KMS-11 (cell line): ENCODE measurements at regions not wholly inside any gene's neighbourhood (a gene's known extent, or its start where the extent isn't known, plus 50 kb on each side); places are given as distances from the start of the nearest gene placed in this dataset.

Experiments used
- H2AFZ ChIP-seq: fragments of 200-600 bp; sonication (generic); 2 replicates; pipeline ENCODE4 v1.6.1; 2016; ENCODE audit warnings: antibody characterized with exemption, mixed run types, low read depth
- H3K27ac ChIP-seq: fragments of 200-600 bp; sonication (generic); 2 replicates; pipeline ENCODE4 v1.6.1; 2016; ENCODE audit warnings: mild to moderate bottlenecking, mixed run types
- H3K27me3 ChIP-seq: fragments of 200-600 bp; sonication (generic); 2 replicates; pipeline ENCODE4 v1.6.1; 2017; ENCODE audit warnings: mild to moderate bottlenecking, low read depth, mixed run types, moderate library complexity; ENCODE audit not compliant: insufficient read depth
- H3K36me3 ChIP-seq: fragments of 200-600 bp; sonication (generic); 2 replicates; pipeline ENCODE4 v1.6.1; 2017; ENCODE audit warnings: mild to moderate bottlenecking, mixed run types; ENCODE audit not compliant: insufficient read depth
- H3K4me1 ChIP-seq: fragments of 200-600 bp; sonication (generic); 2 replicates; pipeline ENCODE4 v1.6.1; 2016; ENCODE audit warnings: mild to moderate bottlenecking, low read depth, mixed run types; ENCODE audit not compliant: poor library complexity, severe bottlenecking
- H3K4me2 ChIP-seq: fragments of 200-600 bp; sonication (generic); 2 replicates; pipeline ENCODE4 v1.7.0; 2016; ENCODE audit warnings: mild to moderate bottlenecking, mixed run types
- H3K4me3 ChIP-seq: fragments of 200-600 bp; sonication (generic); IDR thresholded peaks from 2 replicates; pipeline ENCODE4 v1.6.1; 2017; ENCODE audit warnings: low read depth, low read length, mixed read lengths; ENCODE audit not compliant: insufficient read depth
- H3K79me2 ChIP-seq: fragments of 200-600 bp; sonication (generic); 2 replicates; pipeline ENCODE4 v1.6.1; 2016; ENCODE audit warnings: low read depth, mixed run types; ENCODE audit not compliant: insufficient read depth
- H3K9ac ChIP-seq: fragments of 200-600 bp; sonication (generic); 2 replicates; pipeline ENCODE4 v1.6.1; 2016; ENCODE audit warnings: mild to moderate bottlenecking, mixed run types
- H4K20me1 ChIP-seq: fragments of 200-600 bp; sonication (generic); 2 replicates; pipeline ENCODE4 v1.6.1; 2016; ENCODE audit warnings: mild to moderate bottlenecking, mixed run types; ENCODE audit not compliant: insufficient read depth
- TF ChIP-seq, protein P1 (sequence below): fragments of 200-600 bp; sonication (generic); conservative IDR thresholded peaks from 2 replicates; pipeline ENCODE4 v1.6.1; 2017; ENCODE audit warnings: low read depth, mild to moderate bottlenecking, antibody characterized with exemption, low read length, moderate library complexity, mixed read lengths

DNA sequence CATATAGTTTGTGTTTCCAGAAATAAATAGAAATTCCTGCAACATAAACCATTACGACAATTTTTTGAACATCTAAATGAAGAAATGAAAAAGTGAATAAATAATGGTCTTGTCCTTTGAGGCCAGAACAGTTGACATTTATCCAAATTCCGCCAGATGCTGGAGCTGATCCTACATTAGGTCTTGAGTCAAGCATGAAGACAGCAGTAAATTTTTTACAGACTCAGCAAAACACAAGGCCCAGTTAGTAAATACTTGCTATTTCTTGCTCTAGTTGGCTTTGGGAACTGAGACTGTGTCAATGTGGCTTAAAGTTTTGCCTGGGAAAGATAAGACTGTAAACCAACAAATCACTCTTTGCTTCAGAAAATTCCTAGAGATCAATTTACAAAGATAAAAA is 540.1 kb upstream of the RGS18 start:
- H2AFZ ChIP-seq: no peak overlapping the region
- H3K4me2 ChIP-seq: no peak overlapping the region
- TF ChIP-seq, protein P1, sequence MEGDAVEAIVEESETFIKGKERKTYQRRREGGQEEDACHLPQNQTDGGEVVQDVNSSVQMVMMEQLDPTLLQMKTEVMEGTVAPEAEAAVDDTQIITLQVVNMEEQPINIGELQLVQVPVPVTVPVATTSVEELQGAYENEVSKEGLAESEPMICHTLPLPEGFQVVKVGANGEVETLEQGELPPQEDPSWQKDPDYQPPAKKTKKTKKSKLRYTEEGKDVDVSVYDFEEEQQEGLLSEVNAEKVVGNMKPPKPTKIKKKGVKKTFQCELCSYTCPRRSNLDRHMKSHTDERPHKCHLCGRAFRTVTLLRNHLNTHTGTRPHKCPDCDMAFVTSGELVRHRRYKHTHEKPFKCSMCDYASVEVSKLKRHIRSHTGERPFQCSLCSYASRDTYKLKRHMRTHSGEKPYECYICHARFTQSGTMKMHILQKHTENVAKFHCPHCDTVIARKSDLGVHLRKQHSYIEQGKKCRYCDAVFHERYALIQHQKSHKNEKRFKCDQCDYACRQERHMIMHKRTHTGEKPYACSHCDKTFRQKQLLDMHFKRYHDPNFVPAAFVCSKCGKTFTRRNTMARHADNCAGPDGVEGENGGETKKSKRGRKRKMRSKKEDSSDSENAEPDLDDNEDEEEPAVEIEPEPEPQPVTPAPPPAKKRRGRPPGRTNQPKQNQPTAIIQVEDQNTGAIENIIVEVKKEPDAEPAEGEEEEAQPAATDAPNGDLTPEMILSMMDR: no peak
- H3K4me1 ChIP-seq: no peaks in the 10 kb centered on the region
- H3K4me3 ChIP-seq: no peak overlapping the region
- H4K20me1 ChIP-seq: no peaks in the 10 kb centered on the region
- no peak overlapping the region for H3K9ac ChIP-seq
- H3K79me2 ChIP-seq: no peaks in the 10 kb centered on the region
- no peak overlapping the region for H3K27ac ChIP-seq
- H3K36me3 ChIP-seq: no peaks in the 10 kb centered on the region
- H3K27me3 ChIP-seq: no peaks in the 10 kb centered on the region

DNA sequence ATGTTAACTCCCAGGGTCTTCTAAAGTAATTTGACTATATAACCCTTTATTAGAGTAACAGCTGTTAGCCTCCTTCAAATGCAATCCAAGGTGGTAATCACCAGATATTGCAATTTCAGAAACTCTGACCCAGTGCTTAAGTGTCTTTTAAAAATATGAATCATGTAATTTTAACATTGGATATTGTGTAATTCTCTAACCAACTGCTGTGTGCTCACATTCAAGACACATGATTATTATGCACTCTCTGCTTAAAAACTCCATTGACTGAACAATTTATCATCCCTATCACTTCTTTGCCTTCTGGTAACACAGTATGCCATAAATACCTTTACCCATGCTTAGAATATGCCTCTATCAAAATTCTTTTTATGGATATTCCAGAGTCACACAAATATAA is 537.4 kb upstream of the RGS18 start:
- Histone ChIP-seq H3K4me3 (no peak overlapping the region), H3K4me2 (no peak overlapping the region), H3K27me3 (no peaks in the 10 kb centered on the region), H3K4me1 (no peaks in the 10 kb centered on the region), H4K20me1 (no peaks in the 10 kb centered on the region), H3K27ac (no peak overlapping the region), H2AFZ (no peak overlapping the region), H3K36me3 (no peaks in the 10 kb centered on the region), H3K79me2 (no peaks in the 10 kb centered on the region), H3K9ac (no peak overlapping the region)
- TF ChIP-seq, protein P1: no peak

DNA sequence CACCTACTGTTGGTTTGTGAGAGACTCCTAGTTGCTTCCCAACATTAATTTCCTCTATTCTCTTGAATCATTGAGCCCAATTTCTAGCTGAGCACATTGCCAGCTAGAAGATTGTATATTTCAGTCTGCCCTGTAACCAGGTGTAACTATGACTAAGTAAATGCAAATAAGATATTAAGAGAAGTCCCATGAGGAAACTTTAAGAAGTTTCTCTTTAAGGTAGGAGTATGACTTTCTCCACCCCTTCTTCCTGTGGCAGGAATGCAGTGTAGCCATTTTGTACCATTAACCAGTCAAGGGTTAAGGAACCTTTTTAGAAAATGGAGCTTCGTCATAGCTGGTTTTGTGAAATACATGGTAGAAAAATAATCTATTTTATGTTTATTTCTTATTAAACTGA is 534.2 kb upstream of the RGS18 start:
- no peak overlapping the region for H3K27ac ChIP-seq
- no peak overlapping the region for H2AFZ ChIP-seq
- no peaks in the 10 kb centered on the region for H3K36me3 ChIP-seq
- H3K79me2 ChIP-seq: no peaks in the 10 kb centered on the region
- H3K9ac ChIP-seq: no peak overlapping the region
- TF ChIP-seq, protein P1: no peak
- no peaks in the 10 kb centered on the region for H4K20me1 ChIP-seq
- H3K4me2 ChIP-seq: no peak overlapping the region
- H3K27me3 ChIP-seq: no peaks in the 10 kb centered on the region
- no peaks in the 10 kb centered on the region for H3K4me1 ChIP-seq
- H3K4me3 ChIP-seq: no peak overlapping the region

DNA sequence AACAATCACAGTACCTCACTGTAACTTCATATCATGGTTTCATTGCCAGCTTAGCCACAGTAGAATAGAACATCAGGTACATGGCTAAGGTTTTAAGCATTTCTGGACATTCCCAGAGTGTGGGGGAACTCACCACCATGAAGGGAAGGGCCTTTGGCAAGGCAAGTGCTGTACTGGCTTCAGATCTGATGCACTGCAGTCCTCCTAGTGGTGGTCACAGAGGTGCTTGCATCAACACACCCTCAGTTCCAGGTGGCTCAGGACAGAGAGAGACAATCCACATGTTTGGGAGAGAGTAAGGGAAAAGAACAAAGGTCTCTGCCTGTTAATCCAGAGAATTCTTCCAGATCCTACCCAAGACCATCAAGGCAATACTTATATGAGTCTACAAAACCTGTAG is 528.4 kb upstream of the RGS18 start:
- Histone ChIP-seq H3K4me2 (no peak overlapping the region), H2AFZ (no peak overlapping the region), H3K27ac (no peak overlapping the region), H3K36me3 (no peaks in the 10 kb centered on the region), H3K27me3 (no peaks in the 10 kb centered on the region), H4K20me1 (no peaks in the 10 kb centered on the region), H3K79me2 (no peaks in the 10 kb centered on the region), H3K4me3 (no peak overlapping the region), H3K9ac (no peak overlapping the region), H3K4me1 (no peaks in the 10 kb centered on the region)
- TF ChIP-seq, protein P1: no peak
